Stimulated activated CD8-positive, alpha-beta memory T cell treated with anti-CD3 and anti-CD28 coated beads, Interleukin-7, amount 100 ng/mL, for 4 hours (primary cell): ENCODE measurements at regions not wholly inside any gene's neighbourhood (a gene's known extent, or its start where the extent isn't known, plus 50 kb on each side); places are given as distances from the start of the nearest gene placed in this dataset.
"Not testable (repeated sequence)": the region's sequence is repeated elsewhere in the genome, so short reads cannot be mapped to it uniquely, and the experiment has no call there.

ENCODE experiments used
- DNase-seq, 2 donors: peaks; one replicate each; pipeline ENCODE4 v3.0.0-alpha.2; 2020; ENCODE audit warnings: low read depth in 2 of 2

DNA sequence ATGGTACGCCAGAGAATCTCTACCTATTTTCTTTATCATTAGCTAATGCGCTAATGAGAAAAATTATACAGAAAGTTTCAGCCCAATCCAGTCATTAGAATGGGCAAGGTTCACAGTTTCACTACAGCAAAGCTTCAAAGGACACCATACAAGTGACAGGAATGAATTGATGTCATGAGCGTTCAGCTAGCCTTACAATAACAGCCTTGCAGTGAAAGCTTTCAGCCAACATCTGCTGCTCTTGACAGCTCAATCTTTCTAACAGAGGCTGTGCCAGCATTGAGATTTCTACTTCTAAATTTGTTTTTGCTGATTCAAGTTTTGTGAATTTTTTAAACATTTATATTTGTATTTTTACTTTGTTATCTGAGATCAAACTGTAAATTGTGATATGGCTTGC, 302.4 kb upstream of the FAM174A start:
- no peak for DNase-seq

DNA sequence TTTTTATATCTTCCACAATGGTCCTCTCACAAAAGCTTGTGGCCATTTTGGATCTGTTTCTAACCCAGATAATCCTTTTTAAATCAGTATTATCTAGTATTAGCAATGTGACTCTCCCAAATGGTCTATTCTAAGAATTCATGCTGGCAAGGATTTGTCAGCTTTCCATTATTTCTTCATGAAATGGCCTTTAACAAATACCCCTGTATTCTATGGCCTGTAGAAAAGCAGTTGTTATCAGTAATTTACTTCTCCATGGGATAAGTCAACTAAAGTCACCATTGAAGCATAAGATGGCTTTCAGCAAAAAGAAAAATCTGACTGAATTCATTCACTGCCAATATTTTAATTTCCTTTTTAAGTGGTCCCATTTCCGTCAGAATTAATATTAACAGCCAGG, 346.4 kb upstream of the FAM174A start:
- no peak for DNase-seq

DNA sequence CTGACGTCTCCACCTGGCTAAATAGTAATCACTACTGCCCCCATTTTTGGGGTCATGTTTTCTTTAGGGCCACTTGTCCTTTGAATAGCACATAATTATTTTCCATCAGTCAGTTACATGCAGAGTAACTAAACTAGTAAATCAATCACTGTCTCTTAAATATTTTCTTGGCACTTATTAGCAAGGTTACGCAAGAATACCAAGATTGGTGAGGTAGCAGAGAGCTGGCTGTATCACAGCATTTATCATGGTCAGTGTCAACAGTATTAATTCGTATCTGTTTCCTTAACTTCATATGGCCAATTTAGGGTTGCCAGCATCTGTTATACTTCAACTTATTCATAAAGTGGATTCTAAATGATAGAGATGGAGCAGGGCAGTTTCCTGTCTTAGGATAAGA, 346.8 kb upstream of the FAM174A start:
- no peak for DNase-seq

DNA sequence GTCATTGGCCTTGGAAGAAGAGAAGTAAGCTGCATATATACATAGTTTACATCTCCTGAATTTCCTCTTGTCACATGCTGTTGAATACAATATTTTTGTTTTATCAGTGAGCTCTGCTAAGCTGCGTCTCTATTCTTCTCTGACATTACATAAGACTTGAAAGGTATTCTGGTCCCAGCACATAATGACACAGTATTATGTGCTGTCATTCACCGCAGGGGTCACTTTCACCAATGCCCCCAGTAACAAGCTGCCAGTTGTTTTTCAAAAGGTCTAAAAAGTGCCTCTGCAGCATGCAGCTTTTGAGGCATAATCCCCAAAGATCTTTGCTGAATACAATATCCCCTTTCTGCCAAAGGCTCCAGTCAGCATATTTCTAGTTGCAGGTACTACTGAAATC, 349.0 kb upstream of the FAM174A start:
- DNase-seq = no peak

DNA sequence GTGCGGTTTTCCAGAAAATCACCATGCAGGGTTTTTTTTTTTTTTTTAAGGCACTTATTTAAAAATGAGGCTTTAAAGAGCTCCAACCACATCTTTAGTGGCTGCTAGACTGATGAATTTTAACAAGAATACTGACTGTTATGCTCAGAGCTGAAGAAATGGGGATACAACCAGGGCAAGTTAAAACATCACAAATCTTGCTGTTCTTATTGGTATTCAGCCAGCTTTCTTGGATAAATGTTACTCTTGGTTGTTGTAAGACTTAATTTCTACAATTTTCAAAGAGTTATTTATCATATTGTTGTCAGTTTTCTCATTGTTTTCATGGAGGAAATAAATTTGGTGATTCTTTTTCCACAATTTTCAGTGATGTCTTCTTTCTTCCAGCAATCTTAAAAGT, 352.8 kb upstream of the FAM174A start:
- DNase-seq = no peak

DNA sequence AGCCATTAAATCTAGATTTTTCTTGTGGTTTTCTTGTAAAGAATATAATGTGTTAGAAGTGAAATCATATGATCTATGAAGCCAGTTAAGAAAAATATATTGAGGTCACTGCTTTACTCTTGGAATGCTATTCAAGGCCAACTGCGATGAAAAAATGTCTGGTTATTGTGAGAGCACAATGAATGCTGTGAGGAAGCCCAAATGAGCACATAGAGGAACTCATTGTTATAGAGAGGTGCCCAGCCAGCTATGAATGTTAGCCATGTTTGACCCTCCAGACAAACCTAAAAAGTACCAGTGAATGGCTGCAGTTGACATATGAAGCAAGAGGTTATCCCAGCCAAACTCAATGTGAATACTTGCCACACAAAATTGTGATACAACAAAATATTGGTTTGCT, 359.8 kb upstream of the FAM174A start:
- no peak for DNase-seq

DNA sequence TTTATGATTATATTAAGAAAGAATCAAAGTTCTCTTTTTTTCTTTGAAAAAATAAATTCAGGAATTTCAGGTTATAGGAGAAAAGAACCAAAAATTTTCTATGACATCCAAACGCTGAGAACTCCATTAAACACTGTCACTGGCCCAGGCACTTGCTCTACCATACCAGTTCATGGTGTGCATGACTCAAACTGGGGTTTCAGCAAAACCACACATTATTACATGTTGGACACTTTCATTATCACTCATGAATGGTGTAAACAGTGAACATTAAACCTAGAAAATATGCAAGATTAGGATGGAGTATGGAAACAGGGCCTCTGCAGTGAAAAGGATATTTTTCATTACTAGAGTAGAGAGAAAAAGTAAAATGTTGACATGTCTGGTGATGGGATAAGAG, 369.9 kb upstream of the FAM174A start:
- DNase-seq = no peak

DNA sequence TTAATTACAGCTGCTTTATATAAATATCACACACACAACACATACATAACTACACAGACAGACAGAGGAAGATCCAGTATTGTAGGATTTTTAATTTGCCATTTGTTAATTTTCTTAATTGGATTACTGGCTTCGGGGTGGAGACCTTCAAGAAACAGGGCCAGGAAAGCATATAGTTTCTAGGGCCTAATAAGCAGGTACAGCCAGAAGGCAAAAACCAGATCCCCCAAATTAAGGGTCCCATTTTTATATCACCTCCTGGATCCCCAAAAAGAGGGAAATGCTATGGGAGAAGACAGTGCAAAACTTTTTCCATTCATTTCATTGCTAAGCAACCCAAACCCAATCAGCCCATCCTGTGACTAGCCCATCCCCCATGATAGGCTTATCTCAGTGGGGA, 373.3 kb upstream of the FAM174A start:
- no peak for DNase-seq

DNA sequence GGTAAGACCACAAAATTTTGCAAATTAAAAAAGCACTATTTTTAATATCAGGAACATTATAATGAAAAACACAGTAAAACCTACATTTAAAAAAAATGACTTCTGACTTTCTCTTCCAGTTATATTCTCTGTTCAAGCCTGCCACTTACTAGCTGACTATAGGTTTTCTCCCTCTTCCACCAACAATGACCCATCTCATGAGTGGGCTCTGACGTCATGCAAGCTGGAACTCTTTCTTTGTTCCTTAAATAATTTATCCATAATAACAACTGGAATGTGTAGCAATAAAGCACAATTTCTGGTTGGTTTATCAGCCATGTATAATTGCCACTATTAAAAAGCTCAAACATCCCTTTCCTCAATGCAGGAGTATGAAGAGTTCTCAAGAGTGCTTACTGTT, 378.1 kb upstream of the FAM174A start:
- DNase-seq = no peak

DNA sequence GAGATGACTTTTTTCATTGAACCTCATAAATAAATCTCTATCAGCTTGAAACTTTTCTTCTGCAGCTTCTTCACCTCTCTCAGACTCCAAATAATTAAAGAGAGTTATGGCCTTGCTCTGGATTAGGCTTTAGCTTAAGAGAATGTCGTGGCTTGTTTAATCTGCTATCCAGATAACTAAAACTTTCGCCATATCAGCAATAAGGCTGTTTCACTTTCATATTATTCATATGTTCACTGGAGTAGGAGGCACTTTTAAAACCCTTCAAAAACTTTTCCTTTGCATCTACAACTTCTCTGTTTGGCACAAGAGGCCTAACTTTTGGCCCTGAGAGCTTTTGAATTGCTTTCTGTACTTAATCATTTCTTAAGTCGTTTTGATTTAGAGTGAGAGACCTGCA, 386.9 kb upstream of the FAM174A start:
- DNase-seq = no peak

DNA sequence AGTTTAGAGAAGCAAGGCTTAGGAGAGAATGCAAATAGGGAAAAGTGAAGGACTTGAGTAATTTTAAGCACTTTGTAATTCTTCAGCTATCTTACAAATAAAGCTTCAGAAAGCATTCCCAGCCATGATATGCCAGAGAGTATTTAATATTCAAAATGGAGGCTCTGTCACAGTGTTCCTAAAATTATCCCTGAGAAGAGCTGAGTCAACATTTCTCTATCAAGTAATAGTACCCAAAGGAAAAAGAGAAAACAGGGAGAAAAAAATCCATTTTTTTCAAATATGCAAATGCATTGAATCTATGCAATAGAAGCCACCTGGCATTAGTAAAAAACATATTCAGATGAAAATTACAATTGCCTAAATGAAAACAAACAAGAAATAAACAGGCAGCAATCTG, 392.6 kb upstream of the FAM174A start:
- no peak for DNase-seq

DNA sequence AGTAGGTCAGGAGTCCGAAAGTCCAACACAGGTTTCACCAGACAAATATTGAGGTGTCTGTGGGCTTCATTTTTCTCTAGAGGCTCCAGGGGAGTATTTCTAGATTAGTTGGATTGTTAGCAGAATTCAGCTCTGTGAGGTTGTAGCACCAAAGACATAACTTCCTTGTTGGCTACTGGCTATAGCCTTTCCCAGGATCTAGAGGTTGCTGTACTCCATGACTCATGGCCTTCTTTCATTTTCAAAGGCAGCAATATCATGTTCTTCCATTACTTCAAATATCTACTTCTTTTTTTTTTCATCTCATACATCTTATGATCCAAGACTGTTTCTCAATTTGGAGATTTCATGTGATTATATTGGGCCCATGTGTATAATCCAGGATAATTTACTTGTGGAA, 404.0 kb upstream of the FAM174A start:
- no peak for DNase-seq

DNA sequence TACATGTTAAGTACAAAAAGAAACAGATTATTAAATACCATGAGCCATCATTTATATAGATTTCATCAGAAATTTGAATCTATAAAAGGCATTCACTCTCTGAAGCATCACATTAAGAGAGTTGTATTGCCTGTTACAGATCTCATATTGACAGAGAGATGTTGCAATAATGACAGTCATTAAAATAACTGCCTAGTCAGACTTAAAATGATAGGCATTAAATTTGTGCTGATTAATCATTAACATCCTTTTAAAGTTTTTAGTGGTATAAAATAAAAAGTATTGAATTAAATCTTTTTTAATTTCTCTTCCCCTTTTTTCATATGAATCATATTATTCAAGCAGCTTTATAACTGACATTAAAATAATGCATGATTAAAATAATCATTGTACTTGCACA, 404.9 kb upstream of the FAM174A start:
- no peak for DNase-seq

DNA sequence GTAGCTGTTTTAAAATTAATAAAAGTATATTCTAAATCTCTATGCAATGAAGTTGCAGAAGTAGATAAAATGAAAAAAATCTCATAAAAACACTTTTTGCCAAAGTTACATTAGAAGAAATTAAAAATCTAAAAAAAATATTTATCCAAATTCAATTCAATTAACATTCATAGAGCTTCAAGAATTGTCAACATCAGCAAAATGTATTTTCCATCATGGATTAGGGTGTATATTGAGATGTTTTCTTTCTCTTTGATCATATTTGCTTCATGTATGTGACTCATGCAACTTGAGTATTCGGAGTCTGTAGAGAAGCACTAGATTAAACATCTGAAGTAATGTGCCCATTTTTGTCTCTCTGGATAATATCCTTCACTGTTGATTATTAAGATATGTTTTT, 415.3 kb upstream of the FAM174A start:
- no peak for DNase-seq

DNA sequence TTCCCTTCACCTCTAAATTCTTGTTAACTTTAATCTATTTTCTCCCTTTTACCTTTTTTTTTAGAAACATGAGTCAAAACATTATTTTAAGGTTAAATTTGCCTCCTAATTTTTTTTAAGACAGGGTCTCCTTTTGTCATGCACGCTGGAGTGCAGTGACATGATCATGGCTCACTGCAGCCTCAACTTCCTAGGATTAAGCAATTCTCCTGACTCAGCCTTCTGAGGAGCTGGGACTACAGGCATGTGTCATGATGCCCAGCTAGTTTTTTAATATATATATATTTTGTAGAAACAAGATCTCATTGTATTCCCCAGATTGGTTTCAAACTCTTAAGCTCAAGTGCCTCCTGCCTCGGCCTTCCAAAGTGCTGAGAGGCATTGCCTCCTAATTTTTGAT, 424.7 kb upstream of the FAM174A start:
- DNase-seq = no peak

DNA sequence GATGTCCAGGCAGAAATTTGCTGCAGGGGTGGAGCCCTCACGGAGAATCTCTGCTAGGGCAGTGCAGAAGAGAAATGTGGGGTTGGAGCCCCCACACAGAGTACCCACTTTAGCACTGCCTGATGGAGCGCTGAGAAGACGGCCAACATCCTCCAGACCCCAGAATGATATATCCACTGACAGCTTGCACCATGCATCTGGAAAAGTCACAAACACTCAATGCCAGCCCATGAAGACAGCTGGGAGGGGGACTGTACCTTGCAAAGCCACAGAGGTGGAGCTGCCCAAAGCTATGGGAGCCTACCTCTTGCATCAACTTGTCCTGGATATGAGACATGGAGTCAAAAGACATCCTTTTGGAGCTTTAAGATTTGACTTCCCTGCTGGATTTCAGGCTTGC, 426.3 kb upstream of the FAM174A start:
- DNase-seq = no peak

DNA sequence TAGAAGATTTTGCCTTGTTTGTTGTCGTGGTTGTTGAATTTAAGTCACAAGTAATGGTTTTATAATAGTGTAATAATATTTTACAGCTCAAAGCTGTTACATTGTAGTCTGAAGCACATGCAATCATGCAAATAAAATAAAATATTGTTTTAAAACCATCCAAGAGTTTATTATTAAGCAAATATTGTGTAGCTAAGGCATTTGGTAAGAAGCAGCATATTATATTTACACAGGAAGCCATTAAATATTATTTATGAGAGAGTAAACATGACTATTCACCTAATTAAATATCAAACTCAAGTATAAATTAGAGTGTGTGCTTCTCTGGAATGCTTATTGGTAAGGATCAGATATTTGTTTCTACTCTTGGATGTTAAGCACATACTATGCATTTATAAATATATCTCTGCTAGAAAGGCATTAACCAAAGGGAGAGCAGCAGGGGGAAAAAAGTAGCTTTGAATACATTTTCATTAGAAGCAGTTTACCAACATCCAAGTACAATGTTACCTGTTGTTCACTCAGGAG, 431.5 kb upstream of the FAM174A start:
- DNase-seq = not testable (repeated sequence)

DNA sequence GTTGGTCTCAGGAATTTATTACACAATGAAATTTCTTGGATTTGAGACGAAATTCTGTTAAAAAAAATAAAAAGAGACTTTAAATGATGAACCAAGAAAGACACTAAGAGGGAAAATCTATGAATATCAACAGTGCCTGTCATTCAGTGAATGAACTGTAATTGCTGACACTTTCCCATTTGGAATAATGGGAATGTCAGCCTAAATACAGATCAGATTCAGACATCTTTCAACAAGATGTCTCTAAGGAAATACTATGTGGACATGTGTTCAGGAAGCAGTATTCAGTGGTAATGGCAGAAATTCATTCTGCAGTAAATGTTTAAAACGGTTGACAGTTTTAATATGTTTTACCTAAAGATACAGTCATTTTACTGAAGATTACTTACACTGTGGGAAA, 433.7 kb upstream of the FAM174A start:
- DNase-seq = not testable (repeated sequence)

DNA sequence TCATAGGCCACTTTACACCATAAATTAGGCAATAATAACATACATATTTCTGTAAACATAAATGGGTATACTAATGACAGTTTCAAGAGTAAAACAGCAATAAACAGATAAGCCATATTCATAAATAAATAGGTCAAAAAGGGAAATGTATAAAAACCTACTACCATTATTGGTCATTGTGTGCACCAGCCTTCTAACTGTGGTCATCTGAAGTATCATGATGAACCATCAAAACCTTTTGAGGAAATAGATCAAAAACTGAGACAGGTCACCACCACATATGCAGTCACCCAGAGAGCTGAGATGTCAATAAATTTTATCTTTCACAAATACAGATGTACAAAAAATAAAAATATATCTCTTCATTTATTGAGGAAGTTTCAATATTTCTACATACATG, 438.8 kb upstream of the FAM174A start:
- not testable (repeated sequence) for DNase-seq

DNA sequence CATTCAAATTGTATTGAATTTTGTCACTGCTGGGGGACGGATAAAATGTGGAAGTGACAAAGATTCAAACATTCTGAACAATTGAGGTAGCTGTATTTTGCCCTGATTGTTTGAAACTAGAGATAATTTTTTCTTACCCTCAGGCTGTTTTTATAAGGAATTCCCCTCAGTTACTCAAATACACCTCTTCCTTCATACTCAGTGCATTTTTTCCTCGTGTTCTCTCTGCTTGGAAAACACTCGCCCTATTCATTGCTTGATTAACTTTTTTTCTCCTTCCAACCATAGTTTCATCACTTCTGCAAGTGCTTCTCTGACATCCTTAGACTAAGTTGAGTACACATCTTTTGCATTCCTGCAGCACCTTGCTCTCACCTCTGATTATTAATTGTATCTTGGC, 454.5 kb upstream of the FAM174A start:
- not testable (repeated sequence) for DNase-seq

DNA sequence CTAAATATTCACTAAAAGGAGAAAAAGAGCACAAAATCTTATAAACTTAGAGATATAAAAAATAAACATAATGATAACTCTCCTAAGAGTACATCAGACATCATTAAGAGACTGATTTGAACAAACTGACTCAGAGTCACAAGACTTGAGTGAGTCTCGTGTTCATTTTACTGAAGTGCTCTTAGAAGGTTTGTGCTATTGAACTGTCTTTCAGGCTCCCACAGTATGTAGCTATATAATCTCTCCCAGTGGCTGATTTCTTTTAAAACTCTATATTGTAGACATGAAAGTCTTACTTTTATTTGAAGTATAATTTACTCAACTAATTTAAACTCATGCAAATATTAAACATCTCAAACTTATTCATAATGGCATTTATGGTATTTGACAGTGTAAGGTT, 456.0 kb upstream of the FAM174A start:
- not testable (repeated sequence) for DNase-seq

DNA sequence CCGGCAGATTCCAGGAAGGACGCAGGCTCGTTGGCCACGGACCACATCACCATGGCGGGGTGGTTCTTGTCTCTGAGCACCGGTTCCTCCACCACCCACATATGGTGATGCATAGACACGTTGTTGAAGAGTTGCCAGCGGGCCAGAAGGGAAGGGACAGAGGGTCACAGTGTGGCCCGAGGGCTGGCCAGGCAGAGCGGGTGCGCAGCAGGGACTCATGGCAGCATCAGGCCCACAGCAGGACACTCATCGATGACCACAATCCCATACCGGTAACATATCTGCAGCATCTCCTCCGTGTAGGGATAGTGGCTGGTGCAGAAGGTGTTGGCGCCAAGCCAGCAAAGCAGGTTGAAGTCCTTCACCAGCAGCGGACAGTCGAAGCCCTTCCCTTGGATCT, 469.2 kb upstream of the FAM174A start:
- DNase-seq = not testable (repeated sequence)

DNA sequence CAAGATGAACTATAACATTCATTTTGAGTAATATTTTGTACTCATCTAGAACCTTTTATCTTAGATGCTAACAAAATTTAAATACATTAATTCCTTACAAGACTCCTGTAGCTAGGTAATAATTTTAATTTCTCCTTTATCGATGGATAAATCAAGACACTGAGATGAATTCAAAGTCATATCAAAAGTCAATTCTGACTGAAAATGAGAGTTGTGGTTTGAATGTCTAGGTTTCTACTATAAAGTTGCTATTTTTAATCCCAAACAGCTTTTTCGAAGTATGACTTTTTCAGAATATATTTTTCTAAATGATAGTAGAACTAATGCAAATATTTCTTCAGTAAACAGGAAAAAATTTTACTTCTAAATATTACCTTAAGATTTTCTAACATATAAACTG, 491.7 kb upstream of the FAM174A start:
- no peak for DNase-seq

DNA sequence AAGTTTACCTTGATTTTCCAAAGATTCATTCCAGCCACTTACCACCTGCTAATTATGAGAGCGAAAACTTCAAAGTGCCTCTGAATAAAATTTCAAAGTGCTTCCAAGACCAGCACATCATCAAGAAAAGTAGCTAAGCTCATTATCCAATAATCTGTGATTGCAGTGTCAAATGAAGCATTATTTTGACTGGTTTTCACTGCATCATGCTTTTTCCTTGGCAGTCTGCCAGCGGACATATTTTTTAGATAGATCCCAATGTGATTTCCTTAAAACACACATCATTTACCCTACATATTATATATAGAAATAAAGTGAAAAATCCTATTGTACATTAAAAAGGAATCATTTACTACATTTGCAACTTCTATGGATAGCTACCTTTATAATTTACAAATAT, 508.6 kb upstream of the FAM174A start:
- no peak for DNase-seq

DNA sequence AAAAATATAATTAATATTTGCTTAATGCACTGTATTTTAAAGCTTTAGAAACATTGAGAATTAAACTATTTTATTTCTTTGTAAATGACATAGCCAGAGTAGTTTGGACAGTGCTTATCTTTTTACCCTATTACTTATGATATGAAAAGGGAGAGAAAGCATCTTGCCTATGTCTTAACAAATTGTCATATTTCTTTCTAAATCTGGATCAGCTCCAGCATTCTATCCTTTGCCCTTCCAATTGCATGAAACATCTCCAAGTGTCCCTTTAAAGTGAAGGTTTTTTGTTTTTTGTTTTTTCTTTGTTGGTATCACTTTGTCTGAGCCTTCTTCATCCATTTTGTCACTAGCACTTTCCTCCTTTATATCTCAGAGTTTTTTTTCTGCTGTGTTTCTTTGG, 511.6 kb upstream of the FAM174A start:
- DNase-seq = no peak
